Transverse colon (tissue), 3 donors: ENCODE measurements at regions not wholly inside any gene's neighbourhood (a gene's known extent, or its start where the extent isn't known, plus 50 kb on each side); places are given as distances from the start of the nearest gene placed in this dataset.

Experiments
- CTCF ChIP-seq, 5 experiments: fragments of 200-600 bp in 3 of 5; fragments of 450-650 bp in 2 of 5; sonication (generic) in 3 of 5; IDR thresholded peaks; 1 replicate in 2 of 5; 2 replicates in 3 of 5; pipeline ENCODE4 v1.5.1; 2016 to 2017; ENCODE audit warnings: antibody characterized with exemption in 5 of 5, inconsistent platforms in 3 of 5, mild to moderate bottlenecking in 2 of 5, moderate library complexity in 1 of 5
- EP300 ChIP-seq: sonication (generic); formaldehyde crosslinking; IDR thresholded peaks from one replicate; pipeline ENCODE4 v1.6.1; 2017; ENCODE audit warnings: antibody characterized with exemption, low read depth
- POLR2A ChIP-seq: fragments of 450-650 bp; IDR thresholded peaks from one replicate; pipeline ENCODE4 v1.6.1; 2016; ENCODE audit warnings: antibody characterized with exemption, mild to moderate bottlenecking, moderate library complexity

- TF ChIP-seq CTCF (IDR thresholded peaks at IDR 0.05) (no peak), EP300 (no peak), POLR2A (no peak)
Observed at GRCh38 chr7:94104301-94104700, 100.1 kb upstream of the BET1 start.
